ENCODE measurements at regions not wholly inside any gene's neighbourhood (a gene's known extent, or its start where the extent isn't known, plus 50 kb on each side); places are given as distances from the start of the nearest gene placed in this dataset.
"Not testable (repeated sequence)": the region's sequence is repeated elsewhere in the genome, so short reads cannot be mapped to it uniquely, and the experiment has no call there.

DNA sequence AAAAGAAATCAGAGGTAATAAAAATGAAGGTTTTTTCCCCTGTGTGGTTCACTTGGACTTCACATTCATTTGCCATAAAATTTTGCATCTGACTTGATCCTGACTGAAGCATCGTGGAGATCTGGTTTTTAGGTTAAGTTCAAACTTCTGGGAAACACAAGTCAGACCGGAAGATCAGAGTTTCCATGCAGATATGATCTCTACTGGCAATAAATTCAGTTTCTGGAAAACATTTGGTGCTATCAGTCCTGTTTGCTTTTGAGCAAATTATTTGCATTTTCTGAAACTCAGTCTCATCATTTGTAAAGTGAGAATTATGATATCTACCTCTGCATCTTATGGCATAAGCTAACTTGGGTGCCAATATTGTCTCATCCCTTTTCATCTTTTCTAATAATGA is 81.3 kb upstream of the KCNMA1 start:
- Histone ChIP-seq H3K9me3 (no peaks in the 10 kb centered on the region), H3K27ac (no peak overlapping the region), H3K36me3 (no peaks in the 10 kb centered on the region), H3K27me3 (no peaks in the 10 kb centered on the region), H3K4me1 (no peaks in the 10 kb centered on the region), H3K4me3 (no peak overlapping the region)
- TF ChIP-seq, protein P1, sequence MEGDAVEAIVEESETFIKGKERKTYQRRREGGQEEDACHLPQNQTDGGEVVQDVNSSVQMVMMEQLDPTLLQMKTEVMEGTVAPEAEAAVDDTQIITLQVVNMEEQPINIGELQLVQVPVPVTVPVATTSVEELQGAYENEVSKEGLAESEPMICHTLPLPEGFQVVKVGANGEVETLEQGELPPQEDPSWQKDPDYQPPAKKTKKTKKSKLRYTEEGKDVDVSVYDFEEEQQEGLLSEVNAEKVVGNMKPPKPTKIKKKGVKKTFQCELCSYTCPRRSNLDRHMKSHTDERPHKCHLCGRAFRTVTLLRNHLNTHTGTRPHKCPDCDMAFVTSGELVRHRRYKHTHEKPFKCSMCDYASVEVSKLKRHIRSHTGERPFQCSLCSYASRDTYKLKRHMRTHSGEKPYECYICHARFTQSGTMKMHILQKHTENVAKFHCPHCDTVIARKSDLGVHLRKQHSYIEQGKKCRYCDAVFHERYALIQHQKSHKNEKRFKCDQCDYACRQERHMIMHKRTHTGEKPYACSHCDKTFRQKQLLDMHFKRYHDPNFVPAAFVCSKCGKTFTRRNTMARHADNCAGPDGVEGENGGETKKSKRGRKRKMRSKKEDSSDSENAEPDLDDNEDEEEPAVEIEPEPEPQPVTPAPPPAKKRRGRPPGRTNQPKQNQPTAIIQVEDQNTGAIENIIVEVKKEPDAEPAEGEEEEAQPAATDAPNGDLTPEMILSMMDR (IDR thresholded peaks at IDR 0.05): no peak
- intact Hi-C loops (cut with DNase I): loop anchor here (2.0 kb wide), 1 partner anchor 38 kb away; no protein-coding TSS in a partner anchor
- DNase-seq (ENCODE audit: low spot score in 2 of 2): no peak

GRCh38 chr10:77718312-77718711 is 80.7 kb upstream of the KCNMA1 start:
- not testable (repeated sequence) for H3K4me3 ChIP-seq; DNase-seq (ENCODE audit: low spot score in 2 of 2); H3K9me3 ChIP-seq; H3K27ac ChIP-seq; H3K4me1 ChIP-seq; H3K36me3 ChIP-seq; H3K27me3 ChIP-seq
- intact Hi-C loops (cut with DNase I): loop anchor here (2.0 kb wide), 1 partner anchor 38 kb away; no protein-coding TSS in a partner anchor

DNA sequence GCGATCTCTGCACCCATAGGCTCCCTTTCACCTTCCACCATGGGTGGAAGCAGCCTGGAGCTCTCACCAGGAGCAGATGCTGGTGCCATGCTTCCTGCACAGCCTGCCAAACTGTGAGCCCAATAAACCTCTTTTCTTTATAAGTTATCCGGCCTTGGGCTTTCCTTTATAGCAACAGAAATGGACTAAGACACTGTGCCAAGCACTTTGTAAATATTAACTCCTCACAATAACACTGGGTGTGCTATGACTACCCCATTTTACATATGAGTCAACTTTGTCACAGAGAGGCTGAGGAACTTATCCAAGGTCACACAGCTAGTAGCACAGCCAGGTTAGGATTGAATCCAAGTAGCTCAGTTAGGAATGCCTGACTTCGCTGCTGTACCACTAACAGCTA is 79.7 kb upstream of the KCNMA1 start:
- intact Hi-C loops (cut with DNase I): no loop called here
- Histone ChIP-seq H3K4me1 (no peaks in the 10 kb centered on the region), H3K36me3 (no peaks in the 10 kb centered on the region), H3K27ac (no peak overlapping the region), H3K4me3 (no peak overlapping the region), H3K27me3 (no peaks in the 10 kb centered on the region), H3K9me3 (no peaks in the 10 kb centered on the region)
- TF ChIP-seq, protein P1 (IDR thresholded peaks at IDR 0.05): no peak
- no peak for DNase-seq (ENCODE audit: low spot score in 2 of 2)

DNA sequence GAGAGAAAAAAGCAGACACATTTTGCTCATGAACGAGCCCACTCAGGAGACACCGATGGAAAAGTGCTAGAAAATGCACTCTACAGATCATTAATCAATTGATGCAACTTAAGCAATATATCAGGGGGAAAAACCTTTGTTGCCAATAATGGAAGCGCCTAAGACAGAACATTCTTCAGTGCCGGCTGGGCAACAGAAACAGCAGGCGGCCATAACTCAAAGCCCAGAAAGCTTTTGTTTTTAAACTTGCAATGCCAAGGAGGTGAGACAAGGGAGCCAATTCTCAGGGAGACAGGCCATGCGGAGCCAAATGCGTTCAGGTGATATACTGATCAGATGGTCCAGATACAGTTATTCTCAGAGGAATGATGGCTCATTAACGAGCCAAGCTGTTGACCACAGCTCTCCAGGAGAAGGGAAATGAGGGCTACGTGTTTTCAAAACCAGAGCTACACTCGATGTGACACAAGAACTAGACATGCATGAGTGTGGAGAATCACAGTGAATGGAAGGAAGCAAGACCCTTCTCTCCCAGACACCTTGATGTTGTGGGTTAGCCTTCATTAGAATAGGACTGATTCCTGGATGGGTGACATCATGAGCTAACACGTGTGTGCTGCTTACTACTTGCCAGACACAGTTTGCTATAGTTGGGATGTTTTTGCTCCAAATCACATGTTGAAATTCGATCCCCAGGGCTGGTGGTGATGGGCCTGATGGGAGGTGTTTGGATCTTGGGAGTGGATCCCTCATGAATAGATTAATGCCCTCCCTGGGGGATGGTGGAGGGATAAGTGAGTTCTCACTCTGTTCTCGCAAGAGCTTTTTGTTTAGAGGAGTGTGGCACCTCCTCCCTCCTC is 79.1 kb upstream of the KCNMA1 start:
- DNase-seq (ENCODE audit: low spot score in 2 of 2): no peak
- Histone ChIP-seq H3K9me3 (no peaks in the 10 kb centered on the region), H3K27me3 (no peaks in the 10 kb centered on the region), H3K4me1 (peaks cover 0 to under 1% of the 10 kb centered on the region in 2 donors), H3K4me3 (no peak overlapping the region), H3K27ac (no peak overlapping the region), H3K36me3 (no peaks in the 10 kb centered on the region)
- intact Hi-C loops (cut with DNase I): no loop called here
- TF ChIP-seq, protein P1 (IDR thresholded peaks at IDR 0.05): no peak

GRCh38 chr10:77715536-77715935 is 77.9 kb upstream of the KCNMA1 start:
- H3K27ac ChIP-seq: no peak overlapping the region
- no peaks in the 10 kb centered on the region for H3K27me3 ChIP-seq
- TF ChIP-seq, protein P1 (IDR thresholded peaks at IDR 0.05): no peak
- intact Hi-C loops (cut with DNase I): no loop called here
- H3K4me3 ChIP-seq: no peak overlapping the region
- no peaks in the 10 kb centered on the region for H3K9me3 ChIP-seq
- H3K36me3 ChIP-seq: no peaks in the 10 kb centered on the region
- no peak for DNase-seq (ENCODE audit: low spot score in 2 of 2)
- H3K4me1 ChIP-seq: peaks cover 0 to 3% of the 10 kb centered on the region in 2 donors

GRCh38 chr10:77715088-77715487 is 77.5 kb upstream of the KCNMA1 start:
- intact Hi-C loops (cut with DNase I): no loop called here
- peaks cover 0 to 3% of the 10 kb centered on the region in 2 donors for H3K4me1 ChIP-seq
- no peaks in the 10 kb centered on the region for H3K27me3 ChIP-seq
- no peaks in the 10 kb centered on the region for H3K9me3 ChIP-seq
- DNase-seq (ENCODE audit: low spot score in 2 of 2): no peak
- no peaks in the 10 kb centered on the region for H3K36me3 ChIP-seq
- TF ChIP-seq, protein P1 (IDR thresholded peaks at IDR 0.05): no peak
- H3K4me3 ChIP-seq: no peak overlapping the region
- H3K27ac ChIP-seq: no peak overlapping the region
